GM06990 (cell line): ENCODE measurements at regions not wholly inside any gene's neighbourhood (a gene's known extent, or its start where the extent isn't known, plus 50 kb on each side); places are given as distances from the start of the nearest gene placed in this dataset.
"Not testable (repeated sequence)": the region's sequence is repeated elsewhere in the genome, so short reads cannot be mapped to it uniquely, and the experiment has no call there.

ENCODE experiments used
- DNase-seq: peaks from one replicate; pipeline ENCODE4 v3.0.0-alpha.2; 2011; ENCODE audit not compliant: insufficient read length; ENCODE audit errors: extremely low read depth
- H3K27me3 ChIP-seq: replicated peaks from 2 replicates; pipeline ENCODE4 v1.6.0; 2011; ENCODE audit warnings: low read length; ENCODE audit not compliant: control insufficient read depth, insufficient read depth
- H3K36me3 ChIP-seq: 2 replicates; pipeline ENCODE4 v1.5.1; 2011; ENCODE audit warnings: low read length; ENCODE audit not compliant: control insufficient read depth, insufficient read depth
- H3K4me3 ChIP-seq: replicated peaks from 2 replicates; pipeline ENCODE4 v1.5.1; 2011; ENCODE audit warnings: low read depth, mild to moderate bottlenecking, control low read depth, low read length
- TF ChIP-seq, protein P1 (sequence below): IDR thresholded peaks from 2 replicates; pipeline ENCODE4 v1.5.1; 2011; ENCODE audit warnings: low read length, control low read depth, mild to moderate bottlenecking, inconsistent platforms; ENCODE audit not compliant: insufficient read depth, poor library complexity, severe bottlenecking

- DNase-seq, result no peak
- no peaks in the 10 kb centered on the region for H3K36me3 ChIP-seq
- no peaks in the 10 kb centered on the region for H3K27me3 ChIP-seq
- TF ChIP-seq, protein P1, sequence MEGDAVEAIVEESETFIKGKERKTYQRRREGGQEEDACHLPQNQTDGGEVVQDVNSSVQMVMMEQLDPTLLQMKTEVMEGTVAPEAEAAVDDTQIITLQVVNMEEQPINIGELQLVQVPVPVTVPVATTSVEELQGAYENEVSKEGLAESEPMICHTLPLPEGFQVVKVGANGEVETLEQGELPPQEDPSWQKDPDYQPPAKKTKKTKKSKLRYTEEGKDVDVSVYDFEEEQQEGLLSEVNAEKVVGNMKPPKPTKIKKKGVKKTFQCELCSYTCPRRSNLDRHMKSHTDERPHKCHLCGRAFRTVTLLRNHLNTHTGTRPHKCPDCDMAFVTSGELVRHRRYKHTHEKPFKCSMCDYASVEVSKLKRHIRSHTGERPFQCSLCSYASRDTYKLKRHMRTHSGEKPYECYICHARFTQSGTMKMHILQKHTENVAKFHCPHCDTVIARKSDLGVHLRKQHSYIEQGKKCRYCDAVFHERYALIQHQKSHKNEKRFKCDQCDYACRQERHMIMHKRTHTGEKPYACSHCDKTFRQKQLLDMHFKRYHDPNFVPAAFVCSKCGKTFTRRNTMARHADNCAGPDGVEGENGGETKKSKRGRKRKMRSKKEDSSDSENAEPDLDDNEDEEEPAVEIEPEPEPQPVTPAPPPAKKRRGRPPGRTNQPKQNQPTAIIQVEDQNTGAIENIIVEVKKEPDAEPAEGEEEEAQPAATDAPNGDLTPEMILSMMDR, result no peak
- H3K4me3 ChIP-seq, result no peak overlapping the region
Measured at GRCh38 chr11:104776501-104777170, 121.6 kb downstream of the CASP12 start.

DNA sequence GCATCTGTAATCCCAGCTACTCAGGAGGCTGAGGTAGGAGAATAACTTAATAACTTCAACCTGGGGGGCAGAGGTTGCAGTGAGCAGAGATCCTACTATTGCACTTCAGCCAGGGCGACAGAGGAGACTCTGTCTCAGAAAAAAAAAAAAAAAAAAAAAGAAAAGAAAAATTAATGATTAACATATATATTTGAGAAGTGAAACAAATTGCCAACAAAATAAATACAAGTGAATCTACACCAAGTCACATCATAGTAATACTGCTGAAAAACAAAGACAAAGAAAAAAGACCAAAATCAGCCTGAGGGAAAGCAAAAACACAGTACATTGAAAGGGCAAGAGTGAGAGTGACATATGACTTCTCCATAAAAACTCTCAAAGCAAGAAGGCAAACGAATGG is 123.7 kb downstream of the CASP12 start:
- DNase-seq, result no peak
- Histone ChIP-seq H3K4me3 (no peak overlapping the region), H3K27me3 (no peaks in the 10 kb centered on the region), H3K36me3 (no peaks in the 10 kb centered on the region)
- TF ChIP-seq, protein P1, result no peak

- Histone ChIP-seq H3K27me3 (no peaks in the 10 kb centered on the region), H3K4me3 (no peak overlapping the region), H3K36me3 (no peaks in the 10 kb centered on the region)
- TF ChIP-seq, protein P1, result no peak
- no peak for DNase-seq
Measured at GRCh38 chr11:104772806-104773241, 125.4 kb downstream of the CASP12 start.

DNA sequence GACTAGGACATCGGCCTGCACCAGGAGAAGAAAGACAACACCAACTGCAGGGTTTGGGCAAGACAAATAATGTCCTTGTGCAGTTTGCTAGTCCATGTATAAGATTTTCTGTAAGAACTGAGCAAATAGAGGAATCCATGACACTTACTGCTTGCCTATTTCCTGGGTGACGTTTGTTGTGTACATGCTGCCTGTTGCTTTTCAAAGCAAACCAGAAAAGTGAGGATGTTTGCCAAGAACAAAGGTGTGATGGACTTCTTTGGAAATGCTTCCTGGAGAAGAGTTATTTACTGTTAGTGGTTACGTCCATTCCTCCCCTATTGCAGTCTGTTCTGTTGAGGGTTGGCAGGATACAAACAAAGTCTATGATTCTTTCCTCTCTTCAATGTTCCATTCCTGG is 126.5 kb downstream of the CASP12 start:
- DNase-seq, result no peak
- TF ChIP-seq, protein P1, result no peak

GRCh38 chr11:104771046-104771445 is 127.2 kb downstream of the CASP12 start:
- H3K4me3 ChIP-seq, H3K27me3 ChIP-seq, DNase-seq, H3K36me3 ChIP-seq: not testable (repeated sequence)

More for the DNA sequence above, 126.5 kb downstream of the CASP12 start:
- no peaks in the 10 kb centered on the region for H3K27me3 ChIP-seq
- H3K36me3 ChIP-seq, result no peaks in the 10 kb centered on the region
- H3K4me3 ChIP-seq, result no peak overlapping the region

GRCh38 chr11:104765401-104766095 is 132.7 kb downstream of the CASP12 start:
- Histone ChIP-seq H3K4me3 (no peak overlapping the region), H3K36me3 (no peaks in the 10 kb centered on the region), H3K27me3 (no peaks in the 10 kb centered on the region)
- DNase-seq, result no peak
- TF ChIP-seq, protein P1, result no peak
